Breast epithelium (tissue), 4 donors: ENCODE measurements at regions not wholly inside any gene's neighbourhood (a gene's known extent, or its start where the extent isn't known, plus 50 kb on each side); places are given as distances from the start of the nearest gene placed in this dataset.

Source experiments
- DNase-seq, 2 donors: peaks; one replicate each; pipeline ENCODE4 v3.0.0-alpha.2; 2019; ENCODE audit warnings: low spot score in 2 of 2
- H3K27ac ChIP-seq, 2 donors: fragments of 200-600 bp; sonication (generic) in 1 of 2; one replicate each; pipeline ENCODE4 v1.5.1; 2016 to 2019; ENCODE audit warnings: mild to moderate bottlenecking in 1 of 2
- H3K27me3 ChIP-seq, 2 donors: fragments of 200-600 bp; sonication (generic) in 1 of 2; one replicate each; pipeline versions ENCODE4 v1.5.1 to v1.6.0; 2017 to 2019; ENCODE audit warnings: control low read depth in 1 of 2, mild to moderate bottlenecking in 1 of 2
- H3K36me3 ChIP-seq: fragments of 200-600 bp; one replicate; pipeline ENCODE4 v1.5.1; 2019
- H3K4me1 ChIP-seq, 2 donors: fragments of 200-600 bp; sonication (generic); one replicate each; pipeline ENCODE4 v1.5.1; 2016 to 2019; ENCODE audit warnings: control low read depth in 1 of 2
- H3K4me3 ChIP-seq, 3 donors: fragments of 200-600 bp; sonication (generic); 1 replicate in 2 of 3; 2 replicates in 1 of 3; pipeline ENCODE4 v1.5.1; 2016 to 2019; ENCODE audit warnings: mild to moderate bottlenecking in 3 of 3, moderate library complexity in 2 of 3
- H3K9me3 ChIP-seq, 2 donors: fragments of 200-600 bp; sonication (generic) in 1 of 2; one replicate each; pipeline ENCODE4 v1.5.1; 2016 to 2019; ENCODE audit warnings: control low read depth in 1 of 2
- CTCF ChIP-seq, 3 donors: fragments of 450-650 bp; IDR thresholded peaks; one replicate each; pipeline ENCODE4 v1.5.1; 2016 to 2017; ENCODE audit warnings: antibody characterized with exemption in 3 of 3, mild to moderate bottlenecking in 3 of 3, moderate library complexity in 3 of 3
- POLR2A ChIP-seq: fragments of 450-650 bp; IDR thresholded peaks from one replicate; pipeline ENCODE4 v1.6.1; 2016; ENCODE audit warnings: antibody characterized with exemption, mild to moderate bottlenecking, moderate library complexity
- POLR2AphosphoS5 ChIP-seq, 3 donors: sonication (generic); formaldehyde crosslinking; IDR thresholded peaks; one replicate each; pipeline ENCODE4 v1.6.1; 2017; ENCODE audit warnings: antibody characterized with exemption in 3 of 3
- intact Hi-C: fragments of 100-400 bp; cut with DNase I; formaldehyde crosslinking; loops from one replicate; pipeline ENCODE4 v1.15.1; 2023; ENCODE audit warnings: low total_unique reads

GRCh38 chr6:98747960-98748359 is 86.4 kb upstream of the POU3F2 start:
- Histone ChIP-seq H3K27me3 (no peaks in the 10 kb centered on the region), H3K27ac (no peak overlapping the region), H3K9me3 (no peaks in the 10 kb centered on the region), H3K36me3 (no peaks in the 10 kb centered on the region), H3K4me3 (no peak overlapping the region), H3K4me1 (no peaks in the 10 kb centered on the region)
- intact Hi-C loops, result no loop called here
- TF ChIP-seq POLR2AphosphoS5 (IDR thresholded peaks at IDR 0.05) (no peak), CTCF (IDR thresholded peaks at IDR 0.05) (no peak), POLR2A (no peak)
- no peak for DNase-seq

GRCh38 chr6:98759459-98759858 is 74.9 kb upstream of the POU3F2 start:
- Histone ChIP-seq H3K4me3 (no peak overlapping the region), H3K9me3 (no peaks in the 10 kb centered on the region), H3K36me3 (no peaks in the 10 kb centered on the region), H3K4me1 (no peaks in the 10 kb centered on the region), H3K27me3 (no peaks in the 10 kb centered on the region), H3K27ac (no peak overlapping the region)
- intact Hi-C loops, result no loop called here
- DNase-seq, result no peak
- no peak for TF ChIP-seq POLR2AphosphoS5 (IDR thresholded peaks at IDR 0.05)
- no peak for TF ChIP-seq CTCF (IDR thresholded peaks at IDR 0.05)
- no peak for TF ChIP-seq POLR2A

- TF ChIP-seq CTCF (IDR thresholded peaks at IDR 0.05) (no peak), POLR2AphosphoS5 (IDR thresholded peaks at IDR 0.05) (no peak)
- Histone ChIP-seq H3K4me1 (no peaks in the 10 kb centered on the region), H3K9me3 (no peaks in the 10 kb centered on the region), H3K4me3 (peak overlapping the region; percentile 3 to 25 (median 24)), H3K27ac (no peak overlapping the region), H3K27me3 (no peaks in the 10 kb centered on the region), H3K36me3 (no peaks in the 10 kb centered on the region)
- DNase-seq, result no peak
- intact Hi-C loops, result no loop called here
Observed at GRCh38 chr6:98764373-98764911, 69.9 kb upstream of the POU3F2 start.

GRCh38 chr6:98769546-98769945 is 64.8 kb upstream of the POU3F2 start:
- H3K27ac ChIP-seq, result no peak overlapping the region
- no peaks in the 10 kb centered on the region for H3K4me1 ChIP-seq
- H3K9me3 ChIP-seq, result no peaks in the 10 kb centered on the region
- intact Hi-C loops, result no loop called here
- peaks cover 0 to 3% of the 10 kb centered on the region in 2 donors for H3K27me3 ChIP-seq
- no peaks in the 10 kb centered on the region for H3K36me3 ChIP-seq
- DNase-seq, result no peak
- H3K4me3 ChIP-seq, result no peak overlapping the region
- TF ChIP-seq POLR2A (no peak), POLR2AphosphoS5 (IDR thresholded peaks at IDR 0.05) (no peak), CTCF (IDR thresholded peaks at IDR 0.05) (no peak)

GRCh38 chr6:98775205-98775604 is 59.2 kb upstream of the POU3F2 start:
- Histone ChIP-seq H3K4me3 (no peak overlapping the region), H3K4me1 (no peaks in the 10 kb centered on the region), H3K27ac (no peak overlapping the region), H3K27me3 (peaks cover 0 to 18% of the 10 kb centered on the region in 2 donors), H3K9me3 (no peaks in the 10 kb centered on the region), H3K36me3 (no peaks in the 10 kb centered on the region)
- no peak for DNase-seq
- intact Hi-C loops, result no loop called here
- TF ChIP-seq POLR2AphosphoS5 (IDR thresholded peaks at IDR 0.05) (no peak), POLR2A (no peak), CTCF (IDR thresholded peaks at IDR 0.05) (no peak)
